GM12878 (cell line): ENCODE measurements at regions not wholly inside any gene's neighbourhood (a gene's known extent, or its start where the extent isn't known, plus 50 kb on each side); places are given as distances from the start of the nearest gene placed in this dataset.

ENCODE experiments used
- ATAC-seq: fragments of 200-7000 bp; cut with Tn5 transposase; 3 replicates; pipeline ENCODE4 v1.9.1; 2020; ENCODE audit warnings: mild to moderate bottlenecking, moderate library complexity
- BruUV-seq: library from RNA; stranded (reverse); fragments of 400-500 nt; replicated peaks from 2 replicates; lab custom pipeline; 2021; lab: Mats Ljungman, UMichigan
- CTCF ChIA-PET: fragments of 300-600 bp; sonication (Branson Sonifier 250); formaldehyde crosslinking; extraction: SDS; loops from one replicate; lab custom pipeline; 2021; ENCODE audit warnings: inconsistent platforms; lab: Yijun Ruan, JAX
- POLR2A ChIA-PET: fragments of 350-600 bp; formaldehyde crosslinking; extraction: SDS; loops from one replicate; lab custom pipeline; 2021; ENCODE audit warnings: inconsistent platforms; lab: Charles Lee
- RAD21 ChIA-PET: fragments of 300-600 bp; sonication (Branson Sonifier 250); formaldehyde crosslinking; loops from one replicate; lab custom pipeline; 2023; ENCODE audit warnings: antibody characterized with exemption; ENCODE audit not compliant: unreplicated experiment; lab: Charles Lee
- SMC1A ChIA-PET: fragments of 300-600 bp; sonication (Branson Sonifier 250); formaldehyde crosslinking; loops from one replicate; lab custom pipeline; 2023; ENCODE audit not compliant: unreplicated experiment, uncharacterized antibody; lab: Charles Lee
- DNase-seq: peaks from one replicate; pipeline ENCODE4 v3.0.0-alpha.2; 2011; ENCODE audit warnings: low read depth, low spot score
- FAIRE-seq: peaks from 3 replicates; lab custom pipeline; 2011; peaks lifted over from hg19 to GRCh38; lab: Jason Lieb, UNC
- H2AFZ ChIP-seq: 2 replicates; pipeline ENCODE4 v1.6.0; 2011; ENCODE audit warnings: low read depth, low read length, control low read depth; ENCODE audit not compliant: control insufficient read depth
- H3K27ac ChIP-seq: 2 replicates; pipeline ENCODE4 v1.5.1; 2011; ENCODE audit warnings: control low read depth; ENCODE audit not compliant: control insufficient read depth, insufficient read depth
- H3K27me3 ChIP-seq, 2 experiments: replicated peaks in 1 of 2; 2 replicates each; pipeline versions ENCODE4 v1.6.0 to v1.6.1; 2011; ENCODE audit warnings: low read length in 1 of 2; ENCODE audit not compliant: control insufficient read depth in 2 of 2, insufficient read depth in 2 of 2
- H3K36me3 ChIP-seq, 2 experiments: 2 replicates each; pipeline ENCODE4 v1.5.1; 2011; ENCODE audit warnings: low read length in 1 of 2; ENCODE audit not compliant: control insufficient read depth in 2 of 2, insufficient read depth in 2 of 2
- H3K4me1 ChIP-seq: 2 replicates; pipeline ENCODE4 v1.6.1; 2011; ENCODE audit warnings: mild to moderate bottlenecking, low read length, moderate library complexity, mixed read lengths; ENCODE audit not compliant: control insufficient read depth, insufficient read depth
- H3K4me2 ChIP-seq: 2 replicates; pipeline ENCODE4 v1.6.0; 2011; ENCODE audit warnings: control low read depth; ENCODE audit not compliant: control insufficient read depth, insufficient read depth
- H3K4me3 ChIP-seq: fragments of 200-600 bp; sonication (generic); 2 replicates; pipeline ENCODE4 v1.5.1; 2016
- H3K79me2 ChIP-seq: 2 replicates; pipeline ENCODE4 v1.6.0; 2011; ENCODE audit warnings: low read length; ENCODE audit not compliant: control insufficient read depth, insufficient read depth
- H3K9ac ChIP-seq: 2 replicates; pipeline ENCODE4 v1.8.0; 2011; ENCODE audit warnings: low read length, control low read depth, mixed read lengths; ENCODE audit not compliant: control insufficient read depth, insufficient read depth
- H3K9me3 ChIP-seq: replicated peaks from 3 replicates; pipeline ENCODE4 v1.5.1; 2011; ENCODE audit warnings: mild to moderate bottlenecking, low read length; ENCODE audit not compliant: control insufficient read depth, insufficient read depth
- H4K20me1 ChIP-seq: 2 replicates; pipeline ENCODE4 v1.6.0; 2011; ENCODE audit not compliant: control insufficient read depth, insufficient read depth
- BACH1 ChIP-seq: fragments of 450-650 bp; IDR thresholded peaks from 2 replicates; pipeline ENCODE4 v1.6.1; 2017; ENCODE audit warnings: mild to moderate bottlenecking, borderline replicate concordance
- CEBPB ChIP-seq, 2 experiments: fragments of 150-350 bp in 1 of 2; IDR thresholded peaks; 2 replicates each; pipeline ENCODE4 v1.6.1; 2012 to 2014; ENCODE audit warnings: low read depth in 2 of 2, low read length in 2 of 2, borderline replicate concordance in 1 of 2, inconsistent platforms in 1 of 2
- CEBPZ ChIP-seq: fragments of 150-350 bp; IDR thresholded peaks from 2 replicates; pipeline ENCODE4 v1.6.1; 2016; ENCODE audit warnings: low read depth, low read length
- ESRRA ChIP-seq: IDR thresholded peaks from 2 replicates; pipeline ENCODE4 v1.6.1; 2012; ENCODE audit warnings: mild to moderate bottlenecking, low read length, improper control_type of control experiment
- FOS ChIP-seq: IDR thresholded peaks from 3 replicates; pipeline ENCODE4 v1.6.1; 2011; ENCODE audit warnings: borderline replicate concordance; ENCODE audit not compliant: insufficient read length; ENCODE audit errors: extremely low read depth
- FOXK2 ChIP-seq: fragments of 450-650 bp; IDR thresholded peaks from 2 replicates; pipeline ENCODE4 v1.6.1; 2017; ENCODE audit warnings: mild to moderate bottlenecking, moderate library complexity
- GABPA ChIP-seq: IDR thresholded peaks from 2 replicates; pipeline ENCODE4 v1.6.1; 2014; ENCODE audit warnings: antibody characterized with exemption, low read depth, mild to moderate bottlenecking, inconsistent platforms
- NFIC ChIP-seq: IDR thresholded peaks from 2 replicates; pipeline ENCODE4 v1.6.1; 2012; ENCODE audit warnings: low read depth, mild to moderate bottlenecking, inconsistent platforms, low read length, moderate library complexity
- POLR2A ChIP-seq: IDR thresholded peaks from 2 replicates; pipeline ENCODE4 v1.6.1; 2011; ENCODE audit warnings: low read depth, mild to moderate bottlenecking, low read length
- SIX5 ChIP-seq: IDR thresholded peaks from 2 replicates; pipeline ENCODE4 v1.6.1; 2011; ENCODE audit warnings: mild to moderate bottlenecking, low read depth, low read length, moderate library complexity; ENCODE audit not compliant: severe bottlenecking
- SMAD1 ChIP-seq: fragments of 450-650 bp; IDR thresholded peaks from 2 replicates; pipeline ENCODE4 v1.6.1; 2018; ENCODE audit warnings: mild to moderate bottlenecking, low read depth; ENCODE audit not compliant: partially characterized antibody
- SRF ChIP-seq, 2 experiments: IDR thresholded peaks; 2 replicates each; pipeline ENCODE4 v1.6.1; 2011; ENCODE audit warnings: low read depth in 2 of 2, low read length in 2 of 2, mild to moderate bottlenecking in 1 of 2, moderate library complexity in 1 of 2
- TARDBP ChIP-seq: IDR thresholded peaks from 2 replicates; pipeline ENCODE4 v1.6.1; 2016; ENCODE audit warnings: borderline replicate concordance
- TCF7 ChIP-seq: IDR thresholded peaks from 2 replicates; pipeline ENCODE4 v1.6.1; 2014; ENCODE audit warnings: antibody characterized with exemption, borderline replicate concordance
- USF2 ChIP-seq: IDR thresholded peaks from 2 replicates; pipeline ENCODE4 v1.6.1; 2011; ENCODE audit warnings: low read depth, low read length, improper control_type of control experiment, borderline replicate concordance
- ZNF384 ChIP-seq: IDR thresholded peaks from 2 replicates; pipeline ENCODE4 v1.6.1; 2012; ENCODE audit warnings: low read depth, mild to moderate bottlenecking, low read length, improper control_type of control experiment, borderline replicate concordance
- ZNF687 ChIP-seq: fragments of 450-650 bp; IDR thresholded peaks from 2 replicates; pipeline ENCODE4 v1.6.1; 2017; ENCODE audit warnings: mild to moderate bottlenecking, moderate library complexity
- WGBS: methylation state at CpG from one replicate; pipeline ENCODE4 v1.1.6; 2016; ENCODE audit warnings: low lambda C conversion rate; ENCODE audit not compliant: insufficient replicate concordance, insufficient coverage; ENCODE audit errors: missing lambda C conversion rate; 5-methylcytosine and 5-hydroxymethylcytosine counted together
- in situ Hi-C: fragments of 300-500 bp; cut with MboI; formaldehyde crosslinking; loops from 9 replicates; pipeline ENCODE4 v1.14.3; 2018; ENCODE audit warnings: mixed read lengths
- intact Hi-C: fragments of 100-400 bp; cut with micrococcal nuclease; formaldehyde crosslinking; loops from one replicate; pipeline ENCODE4 v1.14.2; 2022; ENCODE audit not compliant: unreplicated experiment

GRCh38 chr16:80875616-80876015 is 71.2 kb upstream of the CDYL2 start (continued):
- TF ChIP-seq SRF (IDR thresholded peaks at IDR 0.05; ENCODE audit: low read depth in 2 of 2, low read length in 2 of 2) (no peak), GABPA (no peak), FOS (no peak)

- CTCF ChIA-PET, result interaction anchor here (0.6 to 1.4 kb wide), 3 partner anchors 9 to 840 kb away, joined by 3 to 6 read pairs (median 3); no protein-coding TSS in a partner anchor
- H3K27ac ChIP-seq, result no peak overlapping the region
- ATAC-seq, result no peak
- no peaks in the 10 kb centered on the region for H3K27me3 ChIP-seq
- H2AFZ ChIP-seq, result no peak overlapping the region
- H3K79me2 ChIP-seq, result no peaks in the 10 kb centered on the region
- H3K4me1 ChIP-seq, result no peaks in the 10 kb centered on the region
- H4K20me1 ChIP-seq, result no peaks in the 10 kb centered on the region
- no TSS peak for BruUV-seq
- no peak overlapping the region for H3K9ac ChIP-seq
- H3K4me3 ChIP-seq, result no peak overlapping the region
- intact Hi-C loops (no loop called here), in situ Hi-C loops (no loop called here)
- H3K36me3 ChIP-seq, result no peaks in the 10 kb centered on the region
- RAD21 ChIA-PET, result no interaction called here
- SMC1A ChIA-PET, result interaction anchor here (0.7 to 1.6 kb wide), 3 partner anchors 8 to 13 kb away, joined by 3 to 4 read pairs (median 4); no protein-coding TSS in a partner anchor
- TF ChIP-seq CEBPB (IDR thresholded peaks at IDR 0.05; ENCODE audit: borderline replicate concordance in 1 of 2, low read depth in 2 of 2, low read length in 2 of 2) (no peak), ZNF687 (no peak), ZNF384 (no peak), NFIC (no peak), SMAD1 (no peak), USF2 (no peak), GABPA (no peak), FOXK2 (no peak), POLR2A (no peak), SIX5 (no peak), ESRRA (no peak), CEBPZ (no peak), TCF7 (no peak), BACH1 (no peak), TARDBP (no peak)
- 0% methylated on average over 1 of the region's 1 CpG for WGBS
- no peak for FAIRE-seq
- no peak for DNase-seq
- POLR2A ChIA-PET, result no interaction called here
- H3K9me3 ChIP-seq, result no peaks in the 10 kb centered on the region
- no peak overlapping the region for H3K4me2 ChIP-seq
These were observed 70.5 kb upstream of the CDYL2 start for GRCh38 chr16:80874925-80875324.
